GM13977 (cell line): ENCODE measurements at regions not wholly inside any gene's neighbourhood (a gene's known extent, or its start where the extent isn't known, plus 50 kb on each side); places are given as distances from the start of the nearest gene placed in this dataset.

Source experiments
- DNase-seq: peaks from one replicate; pipeline ENCODE4 v3.0.0; 2012; ENCODE audit warnings: low spot score
- in situ Hi-C: fragments of 300-500 bp; cut with MboI; formaldehyde crosslinking; loops from one replicate; pipeline ENCODE4 v1.12.0; 2022; ENCODE audit warnings: low sequenced_read_pairs, low pct_unique_long_range_greater_than_20kb, mixed read lengths, inconsistent platforms; ENCODE audit not compliant: unreplicated experiment
- TF ChIP-seq, protein P1 (sequence below): IDR thresholded peaks from 2 replicates; pipeline ENCODE4 v1.5.1; 2012; ENCODE audit warnings: mild to moderate bottlenecking, control low read depth; ENCODE audit not compliant: insufficient read depth; ENCODE audit errors: extremely low read depth, missing control alignments

DNA sequence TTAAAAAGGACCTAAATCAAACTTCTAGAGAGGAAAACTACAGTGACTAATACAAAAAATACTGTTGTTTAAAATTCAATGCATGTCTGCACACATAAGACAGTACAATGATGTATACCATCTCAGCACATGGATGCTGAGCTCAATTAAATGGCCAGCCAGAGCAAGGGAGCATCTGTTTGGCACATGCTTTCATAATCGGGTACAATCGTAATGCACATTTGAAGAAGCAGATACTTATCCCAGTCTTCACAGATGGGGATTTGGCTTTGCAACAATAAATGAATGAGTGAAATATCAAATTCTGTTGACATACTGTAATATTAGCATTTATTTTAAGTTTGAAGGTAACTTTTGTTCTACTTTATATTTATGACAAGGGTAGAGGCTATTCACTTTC lies 187.8 kb downstream of the CRPPA start:
- DNase-seq, result no peak
- TF ChIP-seq, protein P1, sequence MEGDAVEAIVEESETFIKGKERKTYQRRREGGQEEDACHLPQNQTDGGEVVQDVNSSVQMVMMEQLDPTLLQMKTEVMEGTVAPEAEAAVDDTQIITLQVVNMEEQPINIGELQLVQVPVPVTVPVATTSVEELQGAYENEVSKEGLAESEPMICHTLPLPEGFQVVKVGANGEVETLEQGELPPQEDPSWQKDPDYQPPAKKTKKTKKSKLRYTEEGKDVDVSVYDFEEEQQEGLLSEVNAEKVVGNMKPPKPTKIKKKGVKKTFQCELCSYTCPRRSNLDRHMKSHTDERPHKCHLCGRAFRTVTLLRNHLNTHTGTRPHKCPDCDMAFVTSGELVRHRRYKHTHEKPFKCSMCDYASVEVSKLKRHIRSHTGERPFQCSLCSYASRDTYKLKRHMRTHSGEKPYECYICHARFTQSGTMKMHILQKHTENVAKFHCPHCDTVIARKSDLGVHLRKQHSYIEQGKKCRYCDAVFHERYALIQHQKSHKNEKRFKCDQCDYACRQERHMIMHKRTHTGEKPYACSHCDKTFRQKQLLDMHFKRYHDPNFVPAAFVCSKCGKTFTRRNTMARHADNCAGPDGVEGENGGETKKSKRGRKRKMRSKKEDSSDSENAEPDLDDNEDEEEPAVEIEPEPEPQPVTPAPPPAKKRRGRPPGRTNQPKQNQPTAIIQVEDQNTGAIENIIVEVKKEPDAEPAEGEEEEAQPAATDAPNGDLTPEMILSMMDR, result no peak
- in situ Hi-C loops, result no loop called here

DNA sequence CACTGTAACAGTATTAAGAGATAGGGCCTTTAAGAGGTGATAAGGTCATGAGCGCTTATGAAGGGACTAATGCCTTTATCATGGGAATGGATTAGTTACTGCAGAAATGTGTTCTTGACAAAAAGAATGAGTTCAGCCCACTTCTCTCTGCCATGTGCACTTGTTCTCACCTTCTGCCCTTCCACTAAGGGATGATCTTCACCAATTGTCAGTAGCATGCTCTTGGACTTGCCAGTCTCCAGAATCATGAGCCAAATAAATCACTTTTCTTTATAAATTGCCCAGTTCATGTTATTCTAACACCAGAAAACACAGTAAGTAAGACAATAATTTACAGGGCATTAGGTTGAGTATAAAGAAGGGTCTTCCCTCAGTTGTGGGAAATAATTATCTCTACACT lies 189.1 kb downstream of the CRPPA start:
- in situ Hi-C loops, result no loop called here
- no peak for DNase-seq
- TF ChIP-seq, protein P1, result no peak

DNA sequence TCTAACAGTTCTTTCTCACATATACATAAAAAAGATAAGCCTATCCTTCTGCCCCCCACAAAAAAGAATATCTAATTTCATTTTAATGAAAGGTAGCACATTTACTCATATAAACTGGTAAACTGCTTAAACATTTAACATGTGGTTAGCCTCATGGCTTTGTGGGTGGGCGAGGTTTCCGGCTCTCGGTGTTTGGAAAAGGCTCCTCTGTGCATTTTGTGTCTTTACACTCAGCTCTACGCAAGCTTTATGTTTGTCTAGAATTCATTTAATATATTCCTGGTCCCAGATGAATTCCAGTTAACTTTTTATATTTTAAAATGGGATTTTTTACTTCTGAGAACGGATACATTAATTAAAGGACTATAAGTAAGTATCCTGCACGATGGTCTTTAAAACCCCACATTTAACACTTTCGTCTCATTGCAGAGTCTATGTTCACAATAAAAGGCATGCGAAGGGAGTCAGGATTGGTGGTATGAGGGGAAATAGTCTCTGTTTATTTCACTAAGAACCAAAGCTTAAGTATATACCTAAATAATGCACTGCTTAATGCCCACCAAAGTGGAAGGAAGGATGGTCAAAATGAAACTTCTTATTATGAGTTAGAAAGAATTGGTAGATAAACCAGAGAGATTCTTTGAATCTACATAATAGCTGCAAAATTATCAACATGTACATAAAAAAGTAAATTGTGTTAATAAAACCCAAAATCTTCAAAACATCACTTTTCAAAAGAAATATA lies 197.2 kb downstream of the CRPPA start:
- TF ChIP-seq, protein P1, result no peak
- in situ Hi-C loops, result no loop called here
- no peak for DNase-seq

DNA sequence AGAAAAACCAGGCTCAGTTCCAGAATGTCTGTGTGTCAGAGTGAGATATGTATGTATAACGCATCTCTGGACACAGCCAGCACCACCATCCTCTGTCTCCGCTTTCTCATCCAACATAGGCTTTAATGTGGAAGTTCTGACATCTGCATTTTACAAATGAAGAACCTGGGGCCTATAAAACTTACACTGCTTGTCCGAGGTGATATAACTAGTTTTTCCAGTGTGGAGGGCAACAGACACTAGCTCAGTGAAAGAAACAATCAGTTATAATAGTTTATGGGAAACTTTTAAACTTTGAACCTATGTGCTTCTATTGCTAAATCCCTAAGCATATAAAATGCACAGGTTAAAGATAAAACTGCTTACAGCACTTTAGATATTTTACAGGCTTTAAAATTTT lies 208.7 kb downstream of the CRPPA start:
- TF ChIP-seq, protein P1, result no peak
- no peak for DNase-seq
- in situ Hi-C loops, result no loop called here

DNA sequence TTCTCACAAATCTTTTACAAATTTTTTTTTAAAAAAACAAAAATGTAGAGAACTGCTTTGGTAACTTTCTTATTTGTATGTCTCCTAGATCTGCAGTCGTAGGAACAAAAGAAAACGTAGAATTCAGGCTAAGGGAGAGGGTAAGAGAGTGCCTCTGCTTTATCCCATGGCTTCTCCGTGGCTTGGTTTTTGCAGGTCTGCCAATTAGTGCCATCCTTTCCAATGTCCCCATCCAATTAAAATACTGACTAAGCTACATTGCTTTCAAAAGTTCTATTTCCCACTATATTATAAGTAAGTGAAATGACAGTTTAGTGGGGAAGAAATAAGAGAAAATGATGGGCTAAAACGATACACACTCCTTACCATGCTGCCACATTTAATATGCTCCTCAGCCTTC lies 209.3 kb downstream of the CRPPA start:
- no peak for DNase-seq
- TF ChIP-seq, protein P1, result no peak
- in situ Hi-C loops, result no loop called here

DNA sequence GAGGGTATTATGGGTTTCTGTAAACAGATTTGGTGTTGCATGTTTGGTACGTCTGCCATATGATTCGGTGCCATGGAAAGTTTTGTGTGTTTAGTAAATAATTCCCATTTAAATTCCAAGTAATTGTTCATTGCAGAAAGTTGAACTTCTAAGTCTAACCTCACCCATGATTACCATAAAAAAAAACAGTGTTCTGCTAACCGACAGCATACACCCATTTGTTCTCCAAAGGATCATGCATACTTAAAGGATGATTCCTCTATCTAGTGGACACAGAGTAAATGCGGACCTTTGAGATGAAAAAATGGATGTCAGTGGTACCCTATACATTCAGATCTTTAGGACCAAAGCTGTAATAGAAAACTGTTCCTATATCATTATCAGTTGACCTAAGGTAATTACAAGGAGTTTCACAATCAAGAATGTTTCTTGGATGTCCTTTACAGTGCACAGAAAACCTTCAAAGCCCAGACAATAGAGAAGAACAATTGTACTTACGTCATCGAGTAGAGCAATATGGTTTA lies 209.9 kb downstream of the CRPPA start:
- no peak for DNase-seq
- TF ChIP-seq, protein P1, result no peak
- in situ Hi-C loops, result no loop called here
